ENCODE measurements at regions not wholly inside any gene's neighbourhood (a gene's known extent, or its start where the extent isn't known, plus 50 kb on each side); places are given as distances from the start of the nearest gene placed in this dataset.

- TF ChIP-seq, protein P1, sequence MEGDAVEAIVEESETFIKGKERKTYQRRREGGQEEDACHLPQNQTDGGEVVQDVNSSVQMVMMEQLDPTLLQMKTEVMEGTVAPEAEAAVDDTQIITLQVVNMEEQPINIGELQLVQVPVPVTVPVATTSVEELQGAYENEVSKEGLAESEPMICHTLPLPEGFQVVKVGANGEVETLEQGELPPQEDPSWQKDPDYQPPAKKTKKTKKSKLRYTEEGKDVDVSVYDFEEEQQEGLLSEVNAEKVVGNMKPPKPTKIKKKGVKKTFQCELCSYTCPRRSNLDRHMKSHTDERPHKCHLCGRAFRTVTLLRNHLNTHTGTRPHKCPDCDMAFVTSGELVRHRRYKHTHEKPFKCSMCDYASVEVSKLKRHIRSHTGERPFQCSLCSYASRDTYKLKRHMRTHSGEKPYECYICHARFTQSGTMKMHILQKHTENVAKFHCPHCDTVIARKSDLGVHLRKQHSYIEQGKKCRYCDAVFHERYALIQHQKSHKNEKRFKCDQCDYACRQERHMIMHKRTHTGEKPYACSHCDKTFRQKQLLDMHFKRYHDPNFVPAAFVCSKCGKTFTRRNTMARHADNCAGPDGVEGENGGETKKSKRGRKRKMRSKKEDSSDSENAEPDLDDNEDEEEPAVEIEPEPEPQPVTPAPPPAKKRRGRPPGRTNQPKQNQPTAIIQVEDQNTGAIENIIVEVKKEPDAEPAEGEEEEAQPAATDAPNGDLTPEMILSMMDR (conservative IDR thresholded peaks at IDR 0.05 in 1 of 2, IDR thresholded peaks at IDR 0.05 in 1 of 2; ENCODE audit: low read depth in 1 of 2, low read length in 2 of 2), result no peak
- TF ChIP-seq EZH2 (IDR thresholded peaks at IDR 0.05; ENCODE audit: low read length, missing control alignments), result no peak
These were observed 458.5 kb downstream of the TLR4 start for GRCh38 chr9:118162716-118163115.
